ENCODE measurements at regions not wholly inside any gene's neighbourhood (a gene's known extent, or its start where the extent isn't known, plus 50 kb on each side); places are given as distances from the start of the nearest gene placed in this dataset.

GRCh38 chr3:189455641-189456417, 175.4 kb upstream of the TP63 start:
- DNase-seq, result no peak

GRCh38 chr3:189457201-189457607, 174.0 kb upstream of the TP63 start:
- no peak for DNase-seq

- no peak for DNase-seq
These were observed 173.4 kb upstream of the TP63 start for GRCh38 chr3:189457631-189458412.

GRCh38 chr3:189458528-189458927, 172.7 kb upstream of the TP63 start:
- peak; percentile 79 for DNase-seq

- DNase-seq, result no peak
These were observed 172.0 kb upstream of the TP63 start for GRCh38 chr3:189459231-189459630.

- peak; percentile 75 for DNase-seq
These were observed 170.7 kb upstream of the TP63 start for GRCh38 chr3:189460511-189460910.

- DNase-seq, result no peak
These were observed 166.4 kb upstream of the TP63 start for GRCh38 chr3:189464799-189465198.

GRCh38 chr3:189466004-189466403, 165.2 kb upstream of the TP63 start:
- no peak for DNase-seq

- DNase-seq, result no peak
These were observed 163.7 kb upstream of the TP63 start for GRCh38 chr3:189467451-189467850.

- DNase-seq, result no peak
These were observed 156.2 kb upstream of the TP63 start for GRCh38 chr3:189474944-189475343.

- DNase-seq, result no peak
These were observed 153.6 kb upstream of the TP63 start for GRCh38 chr3:189477614-189478013.

- no peak for DNase-seq
These were observed 144.6 kb upstream of the TP63 start for GRCh38 chr3:189486556-189486955.

- DNase-seq, result no peak
These were observed 142.9 kb upstream of the TP63 start for GRCh38 chr3:189488241-189488767.

- DNase-seq, result no peak
These were observed 140.9 kb upstream of the TP63 start for GRCh38 chr3:189490337-189490736.

GRCh38 chr3:189490749-189491148, 140.4 kb upstream of the TP63 start:
- DNase-seq, result no peak

GRCh38 chr3:189491831-189492230, 139.4 kb upstream of the TP63 start:
- no peak for DNase-seq

GRCh38 chr3:189493271-189493670, 137.9 kb upstream of the TP63 start:
- no peak for DNase-seq

GRCh38 chr3:189494632-189495031, 136.6 kb upstream of the TP63 start:
- no peak for DNase-seq

GRCh38 chr3:189496375-189497138, 134.6 kb upstream of the TP63 start:
- no peak for DNase-seq

GRCh38 chr3:189498995-189499704, 132.0 kb upstream of the TP63 start:
- DNase-seq, result no peak

GRCh38 chr3:189500299-189500698, 130.9 kb upstream of the TP63 start:
- DNase-seq, result no peak

- no peak for DNase-seq
These were observed 130.2 kb upstream of the TP63 start for GRCh38 chr3:189500798-189501495.

Measured in NCI-H146 (cell line).